Stimulated activated CD4-positive, alpha-beta T cell treated with anti-CD3 and anti-CD28 coated beads, Interleukin-15, amount 100 ng/mL, for 48 hours (primary cell): ENCODE measurements at regions not wholly inside any gene's neighbourhood (a gene's known extent, or its start where the extent isn't known, plus 50 kb on each side); places are given as distances from the start of the nearest gene placed in this dataset.
A peak's percentile ranks its signal among the peaks of the same experiment; 100 is the strongest.

ENCODE experiments used
- DNase-seq, 2 donors: peaks; one replicate each; pipeline ENCODE4 v3.0.0-alpha.2; 2020; ENCODE audit warnings: low read depth in 2 of 2

DNA sequence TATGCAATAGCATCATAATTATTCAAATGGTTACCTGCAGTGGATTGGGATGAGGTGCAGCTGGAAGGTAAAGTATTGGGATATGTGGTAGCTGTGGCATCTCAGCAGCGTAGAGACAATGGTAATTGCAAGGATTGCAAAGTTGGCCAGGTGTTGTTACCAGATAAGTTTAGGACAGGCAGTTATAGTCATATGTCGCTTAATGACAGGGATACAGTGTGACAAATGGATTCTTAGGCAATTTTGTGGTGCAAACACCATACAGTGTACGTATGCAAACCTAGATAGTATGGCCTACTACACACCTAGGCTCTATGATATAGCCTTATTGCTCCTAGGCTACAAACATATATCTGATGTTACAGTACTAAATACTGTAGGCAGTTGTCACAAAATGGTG lies 163.5 kb upstream of the LYZL2 start:
- no peak for DNase-seq

DNA sequence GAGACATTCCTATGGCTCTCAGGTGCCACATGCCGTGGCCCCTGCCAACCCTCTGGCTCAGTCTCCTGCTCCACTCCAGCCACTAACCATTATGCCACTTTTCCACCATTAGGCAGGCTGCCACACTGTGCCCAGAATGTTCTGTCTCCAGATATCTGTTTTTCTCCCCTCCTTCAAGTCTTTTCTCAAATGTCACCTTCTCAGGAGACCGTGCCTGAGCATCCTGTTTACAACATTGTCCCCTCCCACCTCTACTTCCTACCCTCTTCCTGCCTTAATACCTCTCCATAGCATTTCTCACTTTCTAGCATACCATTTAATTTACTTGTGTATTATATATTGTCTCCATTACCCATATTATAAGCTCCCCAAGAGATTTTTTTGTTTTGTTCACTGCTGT lies 162.5 kb upstream of the LYZL2 start:
- no peak for DNase-seq

DNA sequence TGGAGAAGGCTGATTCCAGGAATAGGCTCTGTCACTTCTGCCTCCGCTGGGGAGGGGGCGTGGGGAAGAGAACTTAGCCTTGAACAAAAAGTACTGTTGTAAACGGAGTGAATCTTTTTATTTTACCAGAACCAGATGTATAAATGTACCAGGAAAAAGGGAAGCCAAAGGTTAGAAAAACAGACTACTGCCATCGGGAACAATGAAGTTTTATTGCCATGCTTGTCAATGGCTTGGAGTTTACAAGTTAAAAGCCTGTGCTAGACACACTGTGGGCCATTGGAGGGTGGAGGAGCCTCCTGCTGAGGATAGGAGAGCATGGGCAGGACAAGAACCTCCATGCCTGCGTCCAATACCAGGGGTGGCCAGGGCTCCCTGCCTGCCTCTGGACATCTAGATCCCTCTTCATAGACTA lies 161.7 kb upstream of the LYZL2 start:
- DNase-seq = no peak

DNA sequence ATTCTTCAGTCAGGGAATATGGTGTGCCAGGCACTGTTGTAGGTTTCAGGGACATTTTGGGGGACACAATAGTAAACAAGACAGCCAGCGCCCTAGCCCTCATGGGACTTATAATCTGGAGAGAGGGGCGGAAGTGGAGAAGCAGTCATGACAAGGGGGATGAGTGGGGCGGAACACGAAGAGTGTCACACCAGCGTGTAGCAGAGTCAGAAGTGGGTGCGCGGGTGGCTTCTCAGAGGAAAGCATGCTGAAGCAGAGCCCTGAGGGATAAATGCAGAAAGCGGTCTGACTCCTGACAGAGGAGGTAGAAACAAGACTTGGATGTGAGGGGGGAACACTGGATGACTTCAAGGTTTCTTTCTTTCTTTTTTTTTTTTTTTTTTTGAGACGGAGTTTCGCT lies 160.3 kb upstream of the LYZL2 start:
- no peak for DNase-seq

DNA sequence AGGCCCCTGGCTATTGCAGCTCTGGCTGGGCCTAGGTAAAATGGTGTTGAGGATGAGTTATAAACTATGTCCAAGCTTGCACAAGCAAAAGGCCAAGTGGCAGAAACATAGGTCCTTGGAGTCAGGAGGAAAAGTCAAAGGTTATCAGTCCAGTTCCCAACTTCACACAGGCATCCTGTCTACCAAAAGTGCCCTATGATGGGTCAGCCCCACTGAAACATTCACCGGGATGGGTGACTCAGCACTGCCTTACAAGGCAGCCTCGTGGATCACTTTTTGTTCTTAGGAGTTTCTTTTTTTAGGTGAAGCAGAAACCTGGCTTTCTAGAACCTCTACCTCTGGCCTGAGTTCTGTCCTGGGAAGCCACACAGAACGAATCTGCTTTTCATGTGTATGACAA lies 158.8 kb upstream of the LYZL2 start:
- DNase-seq = no peak

DNA sequence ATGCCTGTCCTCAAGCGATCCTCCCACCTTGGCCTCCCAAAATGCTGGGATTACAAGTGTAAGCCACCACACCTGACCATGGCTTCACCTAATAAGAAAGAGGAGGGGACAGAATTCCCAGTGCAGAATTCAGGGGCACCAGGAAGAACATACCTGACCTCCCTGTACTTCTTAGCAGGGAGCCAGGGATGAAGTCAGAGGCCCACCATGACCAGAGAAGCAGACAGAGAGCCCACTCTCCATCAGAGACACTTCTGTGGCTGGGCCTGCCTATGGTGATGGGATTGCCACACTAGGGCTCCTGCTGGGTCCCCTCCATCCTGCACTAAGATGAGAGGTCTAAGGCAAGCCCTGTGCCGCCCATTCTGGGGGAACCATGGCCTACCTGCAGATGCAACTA lies 157.4 kb upstream of the LYZL2 start:
- no peak for DNase-seq

DNA sequence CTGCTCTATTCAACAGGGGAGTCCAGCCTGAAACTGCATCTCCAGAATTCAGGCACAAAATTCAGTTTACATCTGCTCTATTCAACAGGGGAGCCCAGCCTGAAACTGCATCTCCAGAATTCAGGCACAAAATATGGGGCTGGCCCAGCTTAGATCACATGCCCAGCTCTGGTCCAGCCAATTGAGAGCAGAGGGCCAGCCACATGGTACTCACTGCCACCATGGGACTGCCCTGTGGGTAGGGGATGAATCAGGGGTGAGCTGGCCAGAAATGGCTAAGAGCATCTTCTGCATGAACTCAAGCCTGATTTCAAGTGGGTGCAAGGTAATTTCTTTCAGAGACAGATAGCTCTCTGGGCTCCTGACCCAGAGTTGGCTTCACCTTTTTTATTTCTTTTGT lies 156.6 kb upstream of the LYZL2 start:
- no peak for DNase-seq

DNA sequence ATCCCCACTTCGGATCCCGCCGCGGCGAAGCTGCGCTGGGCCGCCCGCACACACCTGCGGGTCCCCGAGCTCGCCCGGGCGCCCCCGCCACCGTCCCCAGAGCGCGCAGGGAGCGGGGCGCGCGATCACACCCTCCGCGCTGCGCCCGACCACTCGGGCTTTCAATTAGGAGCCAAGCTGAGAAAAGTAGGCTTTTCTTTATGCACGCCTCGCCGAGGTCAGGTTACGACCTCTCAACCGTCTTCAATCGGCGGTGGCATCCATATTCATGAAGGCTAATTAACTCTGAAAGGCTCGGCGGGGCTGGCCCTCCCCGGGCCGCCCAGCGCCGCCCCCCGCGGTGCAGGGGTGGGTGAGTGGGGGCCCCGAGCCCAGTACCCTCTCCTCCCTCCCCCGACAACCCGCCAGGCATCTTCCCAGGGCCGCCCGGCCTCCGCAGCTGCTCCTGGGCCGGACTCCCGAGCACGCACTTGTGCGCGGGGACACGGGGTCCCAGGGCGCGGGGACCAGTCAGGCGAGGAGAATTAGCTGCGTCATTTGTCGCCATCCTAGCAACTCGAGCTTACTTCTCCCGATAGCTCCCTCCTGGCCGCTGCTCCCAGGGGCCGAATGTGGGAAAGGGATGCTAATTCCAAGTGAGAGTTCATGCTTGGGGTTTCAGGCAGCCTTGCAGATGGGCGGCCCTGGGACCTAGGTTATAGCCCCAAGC lies 155.5 kb upstream of the LYZL2 start:
- DNase-seq = peak in 1 of 2 donors; percentile 14

DNA sequence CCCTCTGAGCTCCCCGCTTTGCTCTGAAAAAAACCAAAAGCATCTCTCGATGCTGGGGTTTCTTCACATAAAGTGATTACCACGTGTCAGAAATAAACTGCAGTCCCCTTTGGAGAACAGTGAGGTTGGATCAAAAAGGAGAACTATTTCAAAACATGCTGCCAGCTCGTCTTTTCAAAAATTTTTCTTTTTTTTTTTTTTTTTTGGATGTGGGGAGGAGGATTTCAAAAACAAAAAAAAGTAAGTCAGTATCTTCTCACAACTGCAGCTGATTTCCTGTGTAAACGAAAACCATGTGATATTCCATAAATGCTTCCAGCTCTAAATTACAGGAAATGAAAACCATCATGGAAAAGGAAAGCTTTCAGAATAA lies 155.0 kb upstream of the LYZL2 start:
- DNase-seq = no peak

DNA sequence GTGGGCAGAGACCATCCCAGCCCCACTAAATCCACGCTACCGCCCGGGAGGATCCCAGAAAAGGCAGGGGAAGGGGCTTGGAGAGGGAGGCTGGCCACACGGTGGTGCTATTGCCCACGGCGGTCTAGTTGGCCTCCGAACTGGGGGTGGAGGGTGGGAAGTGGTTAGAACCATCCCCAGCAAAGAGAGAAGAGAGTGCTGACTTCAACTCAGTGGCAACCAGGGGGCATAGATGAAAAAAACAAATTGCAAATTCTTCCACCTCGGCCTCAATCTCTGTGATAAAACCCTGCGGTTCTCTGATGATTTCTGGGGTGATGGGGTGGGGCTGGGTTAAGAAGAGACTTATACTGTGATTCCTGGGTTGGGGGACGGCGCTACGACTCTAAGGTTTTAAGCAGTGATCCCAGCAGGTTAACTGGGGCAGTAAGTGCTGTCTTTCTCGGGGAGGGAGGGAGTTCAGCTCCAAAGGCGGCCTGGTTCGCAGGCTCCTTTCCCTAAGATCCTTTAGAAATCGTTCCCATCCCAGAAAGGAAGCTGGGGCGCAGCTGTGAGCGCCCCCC lies 154.5 kb upstream of the LYZL2 start:
- DNase-seq = peak; percentile 69 to 82

DNA sequence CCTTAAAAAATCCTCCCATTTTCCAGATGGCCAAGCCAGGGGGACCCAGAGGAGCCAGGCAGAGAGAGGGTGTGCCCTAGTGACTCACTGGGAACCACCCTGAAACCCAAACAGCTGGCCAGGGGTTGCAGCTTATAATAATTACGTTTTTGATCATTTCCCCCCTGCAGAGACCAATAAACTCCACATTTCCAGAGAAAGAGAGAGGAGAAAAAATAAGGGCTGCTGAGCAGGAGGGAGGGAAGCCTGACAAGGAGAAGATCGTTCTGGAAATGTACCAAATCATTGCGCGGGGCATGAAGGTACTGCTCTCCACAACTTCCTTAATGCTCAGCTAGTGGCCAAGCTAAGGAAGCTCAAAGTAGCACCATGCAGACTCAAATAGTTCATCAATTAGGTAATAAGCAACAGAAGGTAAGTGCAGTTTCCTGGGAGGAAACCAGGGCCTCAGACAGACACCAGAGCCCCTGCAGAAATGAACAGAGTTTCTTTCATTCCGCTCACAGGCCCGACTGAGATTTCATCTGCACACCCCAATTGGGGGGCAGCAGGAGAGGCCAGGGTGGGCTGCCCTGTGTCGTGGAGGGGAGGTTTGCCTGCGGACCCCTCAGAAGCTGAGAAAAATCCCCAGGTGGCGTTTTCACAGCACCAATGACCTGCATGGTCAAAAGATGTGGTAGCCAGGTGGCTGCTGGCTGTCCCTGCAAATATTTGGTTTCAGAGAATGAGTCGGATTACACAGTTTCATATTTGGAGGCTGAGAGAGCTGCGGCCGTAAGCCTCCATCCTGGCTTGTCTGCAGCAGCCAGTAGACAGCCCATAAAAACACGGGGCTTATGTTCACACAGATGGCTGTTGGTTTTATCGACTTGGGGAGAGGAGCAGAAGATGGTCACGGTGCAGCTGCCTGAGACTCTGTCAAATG lies 153.2 kb upstream of the LYZL2 start:
- DNase-seq = no peak

DNA sequence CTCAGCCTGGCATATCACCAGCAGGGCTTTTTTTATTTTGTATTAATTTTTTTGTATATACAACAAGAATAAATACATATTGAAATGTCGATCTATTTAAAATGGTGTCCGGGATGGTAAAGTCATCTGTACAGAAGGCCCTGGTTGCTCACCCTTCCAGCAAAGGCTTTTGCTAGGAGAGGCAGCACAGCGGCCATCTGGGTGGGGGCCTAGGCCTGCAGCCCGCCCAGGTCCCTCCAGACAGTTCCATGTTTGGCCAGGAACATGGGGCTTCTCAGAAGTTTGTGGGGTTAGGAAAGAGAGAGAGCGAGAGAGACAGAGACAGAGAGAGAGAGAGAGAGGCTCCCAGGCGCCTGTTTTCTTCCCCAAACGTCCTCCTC lies 152.6 kb upstream of the LYZL2 start:
- DNase-seq = no peak

DNA sequence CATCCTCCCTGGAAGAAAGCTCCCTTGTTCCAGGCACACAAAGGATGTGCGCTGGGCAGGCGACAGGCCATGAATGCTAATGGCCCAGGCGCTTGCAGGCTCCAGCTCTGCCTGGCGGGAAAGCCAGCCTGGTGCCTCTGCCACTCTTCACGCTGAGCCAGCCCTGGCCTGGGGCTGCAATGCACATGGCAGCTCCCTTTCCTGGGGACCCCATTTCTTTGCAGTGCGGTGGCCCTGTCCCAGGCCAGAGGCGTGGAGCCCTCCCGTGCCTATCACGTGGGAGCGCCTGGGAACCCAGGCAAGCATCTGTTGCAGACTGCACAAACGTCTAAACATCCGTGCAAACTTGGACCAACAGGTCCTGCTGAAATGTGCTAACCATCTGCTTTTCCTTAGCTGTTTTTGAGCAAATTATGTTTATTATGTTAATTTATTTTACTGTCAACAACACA lies 152.1 kb upstream of the LYZL2 start:
- DNase-seq = no peak

DNA sequence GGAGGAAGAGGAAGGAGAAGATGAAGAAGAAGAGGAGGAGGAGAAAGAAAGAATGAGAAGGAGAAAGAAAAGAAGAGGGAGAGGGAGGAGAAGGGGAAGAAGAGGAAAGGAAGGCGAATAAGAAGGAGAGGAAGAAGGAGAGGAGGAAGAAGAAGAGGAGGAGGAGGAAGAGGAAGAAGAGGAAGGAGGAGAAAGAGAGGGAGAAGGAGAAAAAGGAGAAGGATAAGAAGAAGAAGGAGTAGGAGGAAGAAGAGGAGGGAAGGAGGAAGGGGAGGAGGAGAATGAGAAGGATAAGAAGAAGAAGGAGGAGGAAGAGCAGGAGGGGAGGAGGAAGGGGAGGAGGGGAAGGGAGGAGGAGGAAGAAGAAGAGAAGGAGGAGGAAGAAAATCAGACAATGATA lies 149.2 kb upstream of the LYZL2 start:
- DNase-seq = no peak

DNA sequence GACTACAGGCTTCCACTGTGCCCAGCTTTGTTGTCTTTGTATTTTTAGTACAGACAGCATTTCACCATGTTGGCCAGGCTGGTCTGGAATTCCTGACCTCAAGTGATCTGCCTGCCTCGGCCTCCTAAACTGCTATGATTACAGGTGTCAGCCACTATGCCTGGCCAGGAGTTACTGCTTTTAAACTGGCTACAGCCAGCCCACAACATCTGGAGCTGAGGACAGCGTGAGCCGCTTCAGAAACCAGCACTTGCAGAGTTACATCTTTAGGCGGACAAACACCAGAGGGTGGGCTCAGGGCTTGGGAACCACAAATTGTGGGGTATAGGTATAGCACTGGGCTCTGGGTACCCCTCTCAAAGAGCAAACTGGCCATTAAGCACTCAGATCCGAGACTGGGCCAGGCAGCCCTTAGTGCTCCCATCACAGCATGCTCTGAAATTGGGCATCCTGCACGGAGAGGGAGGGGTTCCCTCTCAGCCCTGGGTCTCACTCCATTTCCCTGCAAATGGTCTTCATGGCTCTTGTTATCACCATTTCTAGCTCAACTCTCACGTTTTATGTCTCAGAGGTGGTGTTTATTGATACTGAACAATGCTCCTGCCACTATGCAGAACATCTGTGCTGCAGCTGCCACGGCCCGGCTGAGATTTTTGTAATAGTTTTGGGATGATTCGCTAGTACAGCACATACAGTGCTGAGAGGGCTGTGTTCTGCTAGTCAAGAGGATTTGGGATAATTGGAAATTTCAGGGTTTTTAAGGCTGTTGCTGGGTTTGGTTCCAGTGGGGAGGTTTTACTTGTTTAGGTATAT lies 146.4 kb upstream of the LYZL2 start:
- DNase-seq = no peak

DNA sequence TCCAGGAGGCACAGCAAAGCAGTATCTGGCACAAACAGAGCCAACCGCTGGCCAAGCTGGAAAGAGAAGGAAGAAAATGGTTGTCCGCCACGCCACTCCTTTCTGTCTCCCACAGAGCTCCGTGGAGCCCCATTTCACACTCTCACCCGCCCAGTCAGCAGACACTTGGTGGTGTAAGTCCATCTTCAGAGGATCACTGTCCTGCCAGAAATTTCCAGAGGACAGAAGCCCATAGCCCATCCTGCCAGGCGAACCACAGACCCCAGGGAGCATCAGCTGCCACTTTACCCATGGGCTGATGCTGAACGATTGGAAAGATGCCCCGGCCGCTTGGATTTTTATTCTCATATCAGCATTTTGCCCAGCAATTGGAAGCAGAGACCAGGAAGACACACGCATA lies 144.7 kb upstream of the LYZL2 start:
- DNase-seq = no peak

DNA sequence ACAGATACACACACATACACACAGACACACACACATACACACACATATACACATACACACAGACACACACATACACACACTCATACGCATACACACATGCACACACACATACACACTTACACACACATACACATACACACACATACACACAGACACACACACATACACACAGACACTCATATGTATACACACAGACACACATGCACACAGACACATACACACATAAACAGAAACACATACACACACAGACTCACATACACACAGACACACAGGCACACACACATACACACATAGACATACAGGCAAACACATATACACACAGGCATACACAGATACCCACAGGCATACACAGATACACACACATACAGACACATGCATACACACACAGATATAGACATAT lies 143.9 kb upstream of the LYZL2 start:
- DNase-seq = no peak

DNA sequence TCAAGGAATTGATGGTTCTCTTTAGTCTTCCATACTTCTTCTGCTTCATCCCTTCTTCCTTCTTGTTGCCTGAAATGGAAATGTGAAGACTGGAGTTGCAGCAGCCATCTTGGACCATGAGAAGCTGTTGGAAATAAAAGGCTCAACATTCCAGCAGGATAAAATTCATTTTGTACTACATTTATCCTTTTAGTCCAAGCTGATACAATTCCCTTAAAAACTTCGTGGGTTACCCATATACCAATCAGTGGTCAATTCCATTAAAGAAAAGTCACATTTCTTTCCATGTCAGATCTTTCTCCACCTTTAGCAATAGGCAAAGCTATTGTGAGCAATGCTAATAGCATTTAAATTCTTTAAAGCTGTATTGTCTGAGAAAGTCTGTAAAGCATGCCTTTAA lies 141.3 kb upstream of the LYZL2 start:
- no peak for DNase-seq

DNA sequence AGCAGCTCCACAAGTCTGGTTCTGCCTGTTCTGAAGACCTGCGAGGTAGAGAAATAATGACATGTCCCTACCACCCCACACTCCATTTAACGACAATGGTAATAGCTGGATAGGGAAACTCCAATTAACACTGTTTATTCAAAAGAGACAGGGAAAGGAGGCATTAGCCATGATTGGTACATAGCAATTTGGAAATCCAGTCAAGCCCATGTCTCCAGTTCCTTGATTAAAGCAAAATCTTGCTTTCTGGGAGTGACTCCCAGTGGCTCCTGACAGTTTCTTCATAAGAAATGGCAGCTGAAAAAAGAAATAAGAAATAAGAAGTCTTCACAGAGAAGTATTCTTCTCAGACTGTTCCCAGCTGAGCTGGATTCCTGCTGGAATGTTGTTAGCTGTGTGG lies 140.7 kb upstream of the LYZL2 start:
- DNase-seq = no peak

DNA sequence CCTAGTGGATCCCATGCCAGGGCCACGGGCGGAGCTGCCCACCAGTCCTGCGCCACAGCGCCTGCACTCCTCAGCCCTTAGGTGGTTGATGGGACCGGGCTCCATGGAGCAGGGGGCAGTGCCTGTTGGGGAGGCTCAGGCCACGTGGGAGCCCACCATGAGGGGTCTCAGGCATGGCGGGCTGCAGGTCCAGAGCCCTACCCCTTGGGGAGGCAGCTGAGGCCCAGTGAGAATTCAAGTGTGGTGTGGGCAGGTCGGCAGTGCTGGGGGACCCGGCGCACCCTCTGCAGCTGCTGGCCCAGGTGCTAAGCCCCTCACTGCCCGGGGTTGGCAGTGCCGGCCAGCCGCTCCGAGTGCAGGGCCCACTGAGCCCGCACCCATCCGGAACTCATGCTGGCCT lies 139.8 kb upstream of the LYZL2 start:
- DNase-seq = no peak

DNA sequence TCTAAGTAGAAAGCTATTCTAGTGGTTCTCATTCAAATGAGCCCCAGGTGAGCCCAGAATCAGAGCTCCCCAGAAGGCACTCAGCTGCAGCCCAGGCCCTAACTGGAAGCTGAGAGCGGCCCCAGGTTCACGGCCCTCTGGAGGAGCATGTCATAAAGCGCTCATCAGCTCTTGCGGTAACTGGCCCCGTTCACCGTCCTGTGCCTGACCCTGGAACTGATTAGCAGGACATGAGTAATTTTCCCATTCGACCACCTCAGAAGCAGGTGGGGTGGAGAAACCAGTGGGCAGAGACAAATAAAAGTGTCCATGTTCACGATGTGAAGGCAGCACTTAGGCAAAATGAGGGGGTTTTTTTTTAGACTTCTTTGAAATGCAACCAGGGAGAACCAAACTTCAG lies 136.1 kb upstream of the LYZL2 start:
- no peak for DNase-seq

DNA sequence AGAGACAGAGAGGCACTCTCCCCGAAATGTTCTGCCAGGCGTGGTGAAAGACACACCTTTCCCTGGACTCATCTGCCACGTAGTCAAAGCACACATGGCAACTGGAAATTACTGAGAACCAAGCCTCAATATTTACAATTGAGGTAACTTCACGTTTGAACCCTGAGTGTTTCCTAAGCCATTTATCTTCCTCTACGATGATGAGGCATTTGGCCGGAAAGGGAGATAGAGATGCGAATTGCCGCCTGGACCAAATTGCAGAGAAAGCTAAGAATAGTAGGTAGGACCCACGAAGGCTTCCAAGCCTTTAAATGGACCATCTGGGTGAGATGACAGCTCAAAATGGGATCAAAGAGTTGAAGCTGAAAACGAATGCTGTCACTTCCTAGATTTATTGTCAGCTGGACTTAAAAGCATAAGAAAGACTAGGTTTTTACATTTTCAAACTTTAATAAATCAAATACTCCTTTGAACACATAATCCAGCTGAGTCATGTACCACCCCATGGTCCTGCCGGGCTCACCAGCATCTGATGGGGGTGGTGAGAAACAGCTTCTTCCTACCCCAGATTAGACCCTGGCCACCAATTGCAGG lies 135.6 kb upstream of the LYZL2 start:
- no peak for DNase-seq
